Activated T-helper 17 cell treated with anti-CD3 and anti-CD28 coated beads, Interleukin-2, amount 50 U/mL, for 72 hours (primary cell): ENCODE measurements at regions not wholly inside any gene's neighbourhood (a gene's known extent, or its start where the extent isn't known, plus 50 kb on each side); places are given as distances from the start of the nearest gene placed in this dataset.

Experiments used
- ATAC-seq: fragments of 150-1000 bp; cut with Tn5 transposase; replicated peaks from 2 replicates; pipeline ENCODE4 v1.10.0; 2021; ENCODE audit warnings: mild to moderate bottlenecking, moderate library complexity
- H3K27ac Mint-ChIP-seq: one replicate; pipeline ENCODE4 v1.8.0; 2022; ENCODE audit warnings: mixed read lengths
- H3K27me3 Mint-ChIP-seq: one replicate; pipeline ENCODE4 v1.8.0; 2022; ENCODE audit warnings: mixed read lengths
- H3K36me3 Mint-ChIP-seq: one replicate; pipeline ENCODE4 v1.8.0; 2022; ENCODE audit warnings: low read depth, mild to moderate bottlenecking, mixed read lengths
- H3K4me1 Mint-ChIP-seq: one replicate; pipeline ENCODE4 v1.8.0; 2022; ENCODE audit warnings: mixed read lengths
- H3K4me3 Mint-ChIP-seq: one replicate; pipeline ENCODE4 v1.8.0; 2022; ENCODE audit warnings: mild to moderate bottlenecking, mixed read lengths
- H3K9me3 Mint-ChIP-seq: one replicate; pipeline ENCODE4 v1.8.0; 2022; ENCODE audit warnings: mixed read lengths

GRCh38 chr14:41960281-41960680 is 353.6 kb downstream of the LRFN5 start:
- ATAC-seq = no peak
- H3K36me3 Mint-ChIP-seq = no peaks in the 10 kb centered on the region
- no peak overlapping the region for H3K27ac Mint-ChIP-seq
- no peaks in the 10 kb centered on the region for H3K9me3 Mint-ChIP-seq
- H3K27me3 Mint-ChIP-seq = no peaks in the 10 kb centered on the region
- H3K4me1 Mint-ChIP-seq = no peaks in the 10 kb centered on the region
- no peak overlapping the region for H3K4me3 Mint-ChIP-seq

GRCh38 chr14:41957459-41957858 is 350.8 kb downstream of the LRFN5 start:
- no peaks in the 10 kb centered on the region for H3K9me3 Mint-ChIP-seq
- H3K4me3 Mint-ChIP-seq = no peak overlapping the region
- no peak for ATAC-seq
- H3K4me1 Mint-ChIP-seq = no peaks in the 10 kb centered on the region
- H3K36me3 Mint-ChIP-seq = no peaks in the 10 kb centered on the region
- H3K27ac Mint-ChIP-seq = no peak overlapping the region
- no peaks in the 10 kb centered on the region for H3K27me3 Mint-ChIP-seq
